ENCODE measurements at regions not wholly inside any gene's neighbourhood (a gene's known extent, or its start where the extent isn't known, plus 50 kb on each side); places are given as distances from the start of the nearest gene placed in this dataset.

GRCh38 chr10:130787821-130788220 lies 523.7 kb downstream of the TCERG1L start:
- TF ChIP-seq, protein P1, sequence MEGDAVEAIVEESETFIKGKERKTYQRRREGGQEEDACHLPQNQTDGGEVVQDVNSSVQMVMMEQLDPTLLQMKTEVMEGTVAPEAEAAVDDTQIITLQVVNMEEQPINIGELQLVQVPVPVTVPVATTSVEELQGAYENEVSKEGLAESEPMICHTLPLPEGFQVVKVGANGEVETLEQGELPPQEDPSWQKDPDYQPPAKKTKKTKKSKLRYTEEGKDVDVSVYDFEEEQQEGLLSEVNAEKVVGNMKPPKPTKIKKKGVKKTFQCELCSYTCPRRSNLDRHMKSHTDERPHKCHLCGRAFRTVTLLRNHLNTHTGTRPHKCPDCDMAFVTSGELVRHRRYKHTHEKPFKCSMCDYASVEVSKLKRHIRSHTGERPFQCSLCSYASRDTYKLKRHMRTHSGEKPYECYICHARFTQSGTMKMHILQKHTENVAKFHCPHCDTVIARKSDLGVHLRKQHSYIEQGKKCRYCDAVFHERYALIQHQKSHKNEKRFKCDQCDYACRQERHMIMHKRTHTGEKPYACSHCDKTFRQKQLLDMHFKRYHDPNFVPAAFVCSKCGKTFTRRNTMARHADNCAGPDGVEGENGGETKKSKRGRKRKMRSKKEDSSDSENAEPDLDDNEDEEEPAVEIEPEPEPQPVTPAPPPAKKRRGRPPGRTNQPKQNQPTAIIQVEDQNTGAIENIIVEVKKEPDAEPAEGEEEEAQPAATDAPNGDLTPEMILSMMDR (conservative IDR thresholded peaks at IDR 0.05 in 1 of 2, IDR thresholded peaks at IDR 0.05 in 1 of 2; ENCODE audit: extremely low read depth in 1 of 2, insufficient read depth in 1 of 2, low read depth in 1 of 2, low read length in 2 of 2), result no peak
- no peak for TF ChIP-seq EZH2 (IDR thresholded peaks at IDR 0.05; ENCODE audit: borderline replicate concordance, low read length)
